WTC11 (cell line): ENCODE measurements at regions not wholly inside any gene's neighbourhood (a gene's known extent, or its start where the extent isn't known, plus 50 kb on each side); places are given as distances from the start of the nearest gene placed in this dataset.

Source experiments
- ATAC-seq: fragments of 200-7000 bp; cut with Tn5 transposase; 2 replicates; pipeline ENCODE4 v1.10.0; 2021; ENCODE audit warnings: mild to moderate bottlenecking, moderate library complexity
- CTCF ChIA-PET: fragments of 300-600 bp; sonication (Branson Sonifier 250); formaldehyde crosslinking; loops from one replicate; lab custom pipeline; 2021; ENCODE audit warnings: antibody characterized with exemption; lab: Charles Lee
- POLR2A ChIA-PET: fragments of 350-600 bp; sonication (Branson Sonifier 250); formaldehyde crosslinking; loops from one replicate; lab custom pipeline; 2021; ENCODE audit warnings: antibody characterized with exemption; lab: Charles Lee
- DNase-seq: peaks from one replicate; pipeline ENCODE4 v3.0.0; 2021; ENCODE audit warnings: low spot score
- H3K27ac Mint-ChIP-seq: 2 replicates; pipeline ENCODE4 v1.8.0; 2021; ENCODE audit warnings: mixed read lengths
- H3K27me3 Mint-ChIP-seq: 2 replicates; pipeline ENCODE4 v1.8.0; 2021; ENCODE audit warnings: low read depth, mild to moderate bottlenecking, moderate library complexity, mixed read lengths
- H3K36me3 Mint-ChIP-seq: 2 replicates; pipeline ENCODE4 v1.8.0; 2021; ENCODE audit warnings: mixed read lengths
- H3K4me1 Mint-ChIP-seq: 2 replicates; pipeline ENCODE4 v1.8.0; 2022; ENCODE audit warnings: mixed read lengths
- H3K4me3 Mint-ChIP-seq: 2 replicates; pipeline ENCODE4 v1.8.0; 2021; ENCODE audit warnings: mild to moderate bottlenecking, moderate library complexity, mixed read lengths
- H3K9me3 Mint-ChIP-seq: 2 replicates; pipeline ENCODE4 v1.8.0; 2021; ENCODE audit warnings: mixed read lengths
- ATF6 ChIP-seq: sonication (generic); formaldehyde crosslinking; IDR thresholded peaks from 2 replicates; pipeline ENCODE4 v1.8.1; 2023; ENCODE audit warnings: mild to moderate bottlenecking, missing genetic modification reagents
- CREB1 ChIP-seq: sonication (generic); formaldehyde crosslinking; IDR thresholded peaks from 2 replicates; pipeline ENCODE4 v1.8.0; 2023; ENCODE audit warnings: mild to moderate bottlenecking, missing genetic modification reagents
- EMX1 ChIP-seq: fragments of 250-450 bp; sonication (Bioruptor Pico); IDR thresholded peaks from 2 replicates; pipeline ENCODE4 v1.8.0; 2021; ENCODE audit warnings: mild to moderate bottlenecking
- ERG ChIP-seq: fragments of 250-450 bp; sonication (Bioruptor Pico); IDR thresholded peaks from 2 replicates; pipeline ENCODE4 v1.8.0; 2021; ENCODE audit warnings: mild to moderate bottlenecking
- GABPB1 ChIP-seq: sonication (generic); formaldehyde crosslinking; IDR thresholded peaks from 2 replicates; pipeline ENCODE4 v1.8.1; 2023; ENCODE audit warnings: mild to moderate bottlenecking, missing genetic modification reagents
- HMGA2 ChIP-seq: fragments of 250-450 bp; sonication (Bioruptor Pico); IDR thresholded peaks from 2 replicates; pipeline ENCODE4 v1.4.0; 2021; ENCODE audit warnings: mild to moderate bottlenecking, moderate library complexity
- IRF2 ChIP-seq: sonication (generic); formaldehyde crosslinking; IDR thresholded peaks from 2 replicates; pipeline ENCODE4 v1.8.0; 2022; ENCODE audit warnings: low read depth, missing genetic modification reagents, borderline replicate concordance
- JUN ChIP-seq: sonication (generic); formaldehyde crosslinking; IDR thresholded peaks from 2 replicates; pipeline ENCODE4 v1.8.0; 2023; ENCODE audit warnings: mild to moderate bottlenecking, missing genetic modification reagents
- MYBL2 ChIP-seq: sonication (generic); formaldehyde crosslinking; IDR thresholded peaks from 2 replicates; pipeline ENCODE4 v1.8.1; 2023; ENCODE audit warnings: mild to moderate bottlenecking, moderate library complexity, missing genetic modification reagents
- NR1H2 ChIP-seq: sonication (generic); formaldehyde crosslinking; IDR thresholded peaks from 2 replicates; pipeline ENCODE4 v1.9.0; 2021; ENCODE audit warnings: mild to moderate bottlenecking, moderate library complexity, missing genetic modification reagents
- NR2C2 ChIP-seq: sonication (generic); formaldehyde crosslinking; IDR thresholded peaks from 2 replicates; pipeline ENCODE4 v1.8.0; 2022; ENCODE audit warnings: mild to moderate bottlenecking, missing genetic modification reagents
- PRRX2 ChIP-seq: fragments of 250-450 bp; sonication (Bioruptor Pico); IDR thresholded peaks from 2 replicates; pipeline ENCODE4 v1.8.0; 2021; ENCODE audit warnings: mild to moderate bottlenecking
- SOX15 ChIP-seq: fragments of 250-450 bp; sonication (Bioruptor Pico); IDR thresholded peaks from 2 replicates; pipeline ENCODE4 v1.9.0; 2021; ENCODE audit warnings: mild to moderate bottlenecking
- STAT6 ChIP-seq: sonication (generic); formaldehyde crosslinking; conservative IDR thresholded peaks from 2 replicates; pipeline ENCODE4 v1.8.1; 2023; ENCODE audit warnings: mild to moderate bottlenecking, low read depth, missing genetic modification reagents, moderate library complexity
- ZNF138 ChIP-seq: sonication (generic); formaldehyde crosslinking; conservative IDR thresholded peaks from 2 replicates; pipeline ENCODE4 v1.8.1; 2022; ENCODE audit warnings: mild to moderate bottlenecking, moderate library complexity, missing genetic modification reagents
- ZNF423 ChIP-seq: fragments of 250-450 bp; sonication (Bioruptor Pico); IDR thresholded peaks from 2 replicates; pipeline ENCODE4 v2.1.2; 2022; ENCODE audit warnings: mild to moderate bottlenecking, moderate library complexity
- ZSCAN18 ChIP-seq: fragments of 250-450 bp; sonication (Bioruptor Pico); IDR thresholded peaks from 2 replicates; pipeline ENCODE4 v2.1.2; 2022; ENCODE audit warnings: mild to moderate bottlenecking, moderate library complexity
- TF ChIP-seq, protein P1 (sequence below): sonication (generic); formaldehyde crosslinking; IDR thresholded peaks from 2 replicates; pipeline ENCODE4 v1.8.1; 2022; ENCODE audit warnings: low read depth, mild to moderate bottlenecking, moderate library complexity, missing genetic modification reagents, borderline replicate concordance
- TF ChIP-seq, protein P2 (sequence below): sonication (generic); formaldehyde crosslinking; IDR thresholded peaks from 2 replicates; pipeline ENCODE4 v1.8.1; 2023; ENCODE audit warnings: mild to moderate bottlenecking, missing genetic modification reagents
- TF ChIP-seq, protein P3 (sequence below): sonication (generic); formaldehyde crosslinking; conservative IDR thresholded peaks from 2 replicates; pipeline ENCODE4 v1.8.1; 2022; ENCODE audit warnings: mild to moderate bottlenecking, missing genetic modification reagents

- TF ChIP-seq ATF6 (CRISPR knock-in tag), result no peak
Measured at GRCh38 chr4:120198411-120198810, 131.8 kb upstream of the MAD2L1 start (continued).

DNA sequence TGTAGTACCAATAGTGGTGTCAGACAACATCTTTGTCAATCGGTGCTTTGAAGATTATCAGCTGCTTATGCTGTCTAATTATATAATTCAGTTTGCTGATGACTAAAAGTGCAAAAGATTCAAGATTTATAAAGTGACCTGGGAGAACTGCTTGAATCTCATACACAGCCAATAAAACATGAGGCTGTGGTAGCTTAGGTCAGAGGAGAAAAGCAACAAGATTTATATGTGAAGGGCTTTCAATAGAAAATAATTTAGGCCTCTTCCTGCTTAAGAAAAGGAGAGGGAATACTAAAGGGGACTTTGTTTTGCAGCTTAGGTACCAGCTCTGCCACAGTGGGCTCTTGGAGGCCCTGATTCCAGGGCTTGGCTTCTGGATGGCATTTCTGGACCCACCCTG is 111.0 kb upstream of the MAD2L1 start:
- Mint-ChIP-seq H3K9me3 (no peaks in the 10 kb centered on the region), H3K36me3 (no peaks in the 10 kb centered on the region), H3K4me3 (no peak overlapping the region), H3K27ac (no peak overlapping the region), H3K27me3 (no peaks in the 10 kb centered on the region), H3K4me1 (no peaks in the 10 kb centered on the region)
- POLR2A ChIA-PET, result no interaction called here
- TF ChIP-seq CREB1 (CRISPR knock-in tag), result no peak
- TF ChIP-seq, protein P1, sequence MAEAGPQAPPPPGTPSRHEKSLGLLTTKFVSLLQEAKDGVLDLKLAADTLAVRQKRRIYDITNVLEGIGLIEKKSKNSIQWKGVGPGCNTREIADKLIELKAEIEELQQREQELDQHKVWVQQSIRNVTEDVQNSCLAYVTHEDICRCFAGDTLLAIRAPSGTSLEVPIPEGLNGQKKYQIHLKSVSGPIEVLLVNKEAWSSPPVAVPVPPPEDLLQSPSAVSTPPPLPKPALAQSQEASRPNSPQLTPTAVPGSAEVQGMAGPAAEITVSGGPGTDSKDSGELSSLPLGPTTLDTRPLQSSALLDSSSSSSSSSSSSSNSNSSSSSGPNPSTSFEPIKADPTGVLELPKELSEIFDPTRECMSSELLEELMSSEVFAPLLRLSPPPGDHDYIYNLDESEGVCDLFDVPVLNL (CRISPR knock-in tag), result no peak
- no peak for TF ChIP-seq EMX1
- no peak for TF ChIP-seq JUN (CRISPR knock-in tag)
- TF ChIP-seq HMGA2, result no peak
- TF ChIP-seq ZNF423 (CRISPR knock-in tag), result no peak
- TF ChIP-seq ZSCAN18 (CRISPR knock-in tag), result no peak
- no peak for TF ChIP-seq PRRX2 (CRISPR knock-in tag)
- TF ChIP-seq, protein P2, sequence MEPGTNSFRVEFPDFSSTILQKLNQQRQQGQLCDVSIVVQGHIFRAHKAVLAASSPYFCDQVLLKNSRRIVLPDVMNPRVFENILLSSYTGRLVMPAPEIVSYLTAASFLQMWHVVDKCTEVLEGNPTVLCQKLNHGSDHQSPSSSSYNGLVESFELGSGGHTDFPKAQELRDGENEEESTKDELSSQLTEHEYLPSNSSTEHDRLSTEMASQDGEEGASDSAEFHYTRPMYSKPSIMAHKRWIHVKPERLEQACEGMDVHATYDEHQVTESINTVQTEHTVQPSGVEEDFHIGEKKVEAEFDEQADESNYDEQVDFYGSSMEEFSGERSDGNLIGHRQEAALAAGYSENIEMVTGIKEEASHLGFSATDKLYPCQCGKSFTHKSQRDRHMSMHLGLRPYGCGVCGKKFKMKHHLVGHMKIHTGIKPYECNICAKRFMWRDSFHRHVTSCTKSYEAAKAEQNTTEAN (CRISPR knock-in tag), result no peak
- TF ChIP-seq, protein P3, sequence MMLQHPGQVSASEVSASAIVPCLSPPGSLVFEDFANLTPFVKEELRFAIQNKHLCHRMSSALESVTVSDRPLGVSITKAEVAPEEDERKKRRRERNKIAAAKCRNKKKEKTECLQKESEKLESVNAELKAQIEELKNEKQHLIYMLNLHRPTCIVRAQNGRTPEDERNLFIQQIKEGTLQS (CRISPR knock-in tag), result no peak
- TF ChIP-seq GABPB1 (CRISPR knock-in tag), result no peak
- TF ChIP-seq NR1H2 (CRISPR knock-in tag), result no peak
- TF ChIP-seq ZNF138 (CRISPR knock-in tag), result no peak
- TF ChIP-seq STAT6 (CRISPR knock-in tag), result no peak
- TF ChIP-seq ERG (CRISPR knock-in tag), result no peak
- no peak for TF ChIP-seq SOX15 (CRISPR knock-in tag)
- no peak for TF ChIP-seq NR2C2
- TF ChIP-seq IRF2 (CRISPR knock-in tag), result no peak
- TF ChIP-seq MYBL2 (CRISPR knock-in tag), result no peak
- CTCF ChIA-PET, result no interaction called here
- no peak for ATAC-seq
- no peak for DNase-seq
